ENCODE measurements at regions not wholly inside any gene's neighbourhood (a gene's known extent, or its start where the extent isn't known, plus 50 kb on each side); places are given as distances from the start of the nearest gene placed in this dataset.

GRCh38 chr18:78894033-78894305 is 85.6 kb upstream of the SALL3 start:
- Mint-ChIP-seq H3K9me3 (ENCODE audit: unreplicated experiment) (peaks cover 20% of the 10 kb centered on the region), H3K4me1 (ENCODE audit: insufficient read depth, unreplicated experiment) (no peaks in the 10 kb centered on the region), H3K4me3 (ENCODE audit: unreplicated experiment) (no peak overlapping the region), H3K36me3 (ENCODE audit: insufficient read depth, unreplicated experiment) (peaks cover 5% of the 10 kb centered on the region), H3K27ac (ENCODE audit: low read depth, unreplicated experiment) (no peak overlapping the region), H3K27me3 (ENCODE audit: insufficient read depth, unreplicated experiment) (no peaks in the 10 kb centered on the region)
- CTCF ChIA-PET, result no interaction called here
- POLR2A ChIA-PET, result no interaction called here
- no peak for TF ChIP-seq CTCF (IDR thresholded peaks at IDR 0.05; ENCODE audit: unreplicated experiment)
- DNase-seq (ENCODE audit: unreplicated experiment), result no peak
- intact Hi-C loops (cut with micrococcal nuclease), result no loop called here
- BruUV-seq (replicated peaks), result no TSS peak

GRCh38 chr18:78895207-78896001 is 84.2 kb upstream of the SALL3 start:
- Mint-ChIP-seq H3K36me3 (ENCODE audit: insufficient read depth, unreplicated experiment) (no peaks in the 10 kb centered on the region), H3K27me3 (ENCODE audit: insufficient read depth, unreplicated experiment) (no peaks in the 10 kb centered on the region), H3K9me3 (ENCODE audit: unreplicated experiment) (peaks cover 14% of the 10 kb centered on the region), H3K27ac (ENCODE audit: low read depth, unreplicated experiment) (no peak overlapping the region), H3K4me1 (ENCODE audit: insufficient read depth, unreplicated experiment) (no peaks in the 10 kb centered on the region), H3K4me3 (ENCODE audit: unreplicated experiment) (no peak overlapping the region)
- DNase-seq (ENCODE audit: unreplicated experiment), result no peak
- no peak for TF ChIP-seq CTCF (IDR thresholded peaks at IDR 0.05; ENCODE audit: unreplicated experiment)
- intact Hi-C loops (cut with micrococcal nuclease), result no loop called here
- ChIA-PET POLR2A (no interaction called here), CTCF (no interaction called here)
- BruUV-seq (replicated peaks), result no TSS peak

GRCh38 chr18:78896111-78896905 is 83.3 kb upstream of the SALL3 start:
- Mint-ChIP-seq H3K27ac (ENCODE audit: low read depth, unreplicated experiment) (no peak overlapping the region), H3K27me3 (ENCODE audit: insufficient read depth, unreplicated experiment) (no peaks in the 10 kb centered on the region), H3K36me3 (ENCODE audit: insufficient read depth, unreplicated experiment) (no peaks in the 10 kb centered on the region), H3K4me1 (ENCODE audit: insufficient read depth, unreplicated experiment) (no peaks in the 10 kb centered on the region), H3K9me3 (ENCODE audit: unreplicated experiment) (peaks cover 12% of the 10 kb centered on the region), H3K4me3 (ENCODE audit: unreplicated experiment) (no peak overlapping the region)
- intact Hi-C loops (cut with micrococcal nuclease), result no loop called here
- BruUV-seq (replicated peaks), result no TSS peak
- ChIA-PET POLR2A (interaction anchor here (1.0 kb wide), 1 partner anchor 11 kb away, joined by 3 read pairs; no protein-coding TSS in a partner anchor), CTCF (interaction anchor here (0.7 to 0.8 kb wide), 2 partner anchors 11 to 19 kb away, joined by 3 read pairs; no protein-coding TSS in a partner anchor)
- TF ChIP-seq CTCF (IDR thresholded peaks at IDR 0.05; ENCODE audit: unreplicated experiment), result no peak
- DNase-seq (ENCODE audit: unreplicated experiment), result no peak

GRCh38 chr18:78898066-78898465 is 81.6 kb upstream of the SALL3 start:
- Mint-ChIP-seq H3K9me3 (ENCODE audit: unreplicated experiment) (peaks cover 17% of the 10 kb centered on the region), H3K27me3 (ENCODE audit: insufficient read depth, unreplicated experiment) (no peaks in the 10 kb centered on the region)
- CTCF ChIA-PET, result no interaction called here

More at GRCh38 chr18:78898066-78898465, 81.6 kb upstream of the SALL3 start:
- H3K4me3 Mint-ChIP-seq (ENCODE audit: unreplicated experiment), result no peak overlapping the region
- TF ChIP-seq CTCF (IDR thresholded peaks at IDR 0.05; ENCODE audit: unreplicated experiment), result no peak
- peaks cover 6% of the 10 kb centered on the region for H3K36me3 Mint-ChIP-seq (ENCODE audit: insufficient read depth, unreplicated experiment)
- BruUV-seq (replicated peaks), result no TSS peak
- DNase-seq (ENCODE audit: unreplicated experiment), result no peak
- H3K27ac Mint-ChIP-seq (ENCODE audit: low read depth, unreplicated experiment), result no peak overlapping the region
- POLR2A ChIA-PET, result no interaction called here
- no peaks in the 10 kb centered on the region for H3K4me1 Mint-ChIP-seq (ENCODE audit: insufficient read depth, unreplicated experiment)
- intact Hi-C loops (cut with micrococcal nuclease), result no loop called here

Data from MCF 10A (cell line).